Ascending aorta (tissue), 2 donors: ENCODE measurements at regions not wholly inside any gene's neighbourhood (a gene's known extent, or its start where the extent isn't known, plus 50 kb on each side); places are given as distances from the start of the nearest gene placed in this dataset.

Experiments
- DNase-seq, 2 donors: peaks; one replicate each; pipeline ENCODE4 v3.0.0-alpha.2; 2019; ENCODE audit warnings: low spot score in 2 of 2
- H3K27ac ChIP-seq, 2 donors: fragments of 200-600 bp; sonication (generic); one replicate each; pipeline ENCODE4 v1.5.1; 2016 to 2017; ENCODE audit warnings: mild to moderate bottlenecking in 1 of 2
- H3K27me3 ChIP-seq: fragments of 200-600 bp; sonication (generic); one replicate; pipeline ENCODE4 v1.5.1; 2017
- H3K36me3 ChIP-seq, 2 donors: fragments of 200-600 bp; sonication (generic); one replicate each; pipeline ENCODE4 v1.5.1; 2016
- H3K4me1 ChIP-seq, 2 donors: fragments of 200-600 bp; sonication (generic); one replicate each; pipeline ENCODE4 v1.5.1; 2016 to 2017; ENCODE audit warnings: mild to moderate bottlenecking in 1 of 2
- H3K4me3 ChIP-seq, 2 donors: fragments of 200-600 bp; sonication (generic); one replicate each; pipeline ENCODE4 v1.5.1; 2016 to 2017; ENCODE audit warnings: mild to moderate bottlenecking in 1 of 2
- H3K9me3 ChIP-seq, 2 donors: fragments of 200-600 bp; sonication (generic); one replicate each; pipeline ENCODE4 v1.5.1; 2016
- CTCF ChIP-seq, 3 experiments: fragments of 200-600 bp in 2 of 3; fragments of 450-650 bp in 1 of 3; sonication (generic) in 2 of 3; IDR thresholded peaks; one replicate each; pipeline ENCODE4 v1.5.1; 2016 to 2019; ENCODE audit warnings: antibody characterized with exemption in 3 of 3, mild to moderate bottlenecking in 1 of 3, moderate library complexity in 1 of 3
- intact Hi-C: fragments of 100-400 bp; cut with DNase I; formaldehyde crosslinking; loops from one replicate; pipeline ENCODE4 v1.15.1; 2023

GRCh38 chr5:91820874-91821273 lies 437.8 kb upstream of the ARRDC3 start:
- Histone ChIP-seq H3K27ac (no peak overlapping the region), H3K36me3 (no peaks in the 10 kb centered on the region), H3K9me3 (no peaks in the 10 kb centered on the region), H3K4me1 (no peaks in the 10 kb centered on the region), H3K4me3 (no peak overlapping the region), H3K27me3 (no peaks in the 10 kb centered on the region)
- intact Hi-C loops, result no loop called here
- no peak for DNase-seq
- no peak for TF ChIP-seq CTCF (IDR thresholded peaks at IDR 0.05)

- no peak for DNase-seq
- H3K27ac ChIP-seq, result no peak overlapping the region
- H3K4me3 ChIP-seq, result no peak overlapping the region
- no peak for TF ChIP-seq CTCF (IDR thresholded peaks at IDR 0.05)
- H3K9me3 ChIP-seq, result no peaks in the 10 kb centered on the region
- intact Hi-C loops, result no loop called here
- no peaks in the 10 kb centered on the region for H3K27me3 ChIP-seq
- no peaks in the 10 kb centered on the region for H3K4me1 ChIP-seq
- H3K36me3 ChIP-seq, result no peaks in the 10 kb centered on the region
Measured at GRCh38 chr5:91816681-91817080, 433.6 kb upstream of the ARRDC3 start.

GRCh38 chr5:91797576-91797975 lies 414.5 kb upstream of the ARRDC3 start:
- H3K9me3 ChIP-seq, result no peaks in the 10 kb centered on the region
- intact Hi-C loops, result no loop called here
- DNase-seq, result no peak
- no peak overlapping the region for H3K4me3 ChIP-seq
- H3K4me1 ChIP-seq, result no peaks in the 10 kb centered on the region
- H3K27ac ChIP-seq, result no peak overlapping the region
- no peaks in the 10 kb centered on the region for H3K27me3 ChIP-seq
- H3K36me3 ChIP-seq, result no peaks in the 10 kb centered on the region
- no peak for TF ChIP-seq CTCF (IDR thresholded peaks at IDR 0.05)

DNA sequence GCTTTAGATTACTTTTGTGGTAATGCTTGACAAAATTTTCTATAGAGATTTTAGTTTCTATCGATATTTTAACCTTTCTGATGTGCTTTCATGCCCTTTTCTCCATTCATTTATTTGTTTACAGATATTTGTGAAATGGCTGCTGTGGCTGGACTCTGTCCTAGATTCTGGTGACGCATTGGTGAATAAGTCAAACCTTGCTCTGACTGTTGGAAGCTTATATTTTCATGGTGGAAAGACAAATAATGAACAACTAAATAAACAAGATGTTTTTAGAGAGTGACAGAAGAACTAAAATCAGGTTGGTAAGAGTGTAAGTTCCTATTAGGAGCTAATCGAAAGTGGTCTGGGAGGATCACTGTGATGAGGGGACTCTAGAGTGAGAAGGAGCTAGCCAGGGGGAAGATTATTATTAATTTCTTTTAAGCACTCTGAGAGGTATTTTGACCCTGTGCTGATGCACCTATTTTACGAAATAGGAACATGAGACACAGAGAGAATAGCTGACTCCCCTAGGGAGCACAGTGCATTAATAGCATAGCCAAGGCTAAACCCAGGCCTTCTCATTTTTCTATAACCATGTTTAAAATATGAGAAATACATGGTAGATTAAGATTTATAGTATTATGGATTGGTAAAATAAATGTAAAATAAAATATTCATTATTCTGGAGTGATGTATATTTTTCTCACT lies 411.9 kb upstream of the ARRDC3 start:
- TF ChIP-seq CTCF (IDR thresholded peaks at IDR 0.05), result no peak
- H3K4me3 ChIP-seq, result no peak overlapping the region
- H3K4me1 ChIP-seq, result no peaks in the 10 kb centered on the region
- no peak for DNase-seq
- H3K36me3 ChIP-seq, result no peaks in the 10 kb centered on the region
- H3K27me3 ChIP-seq, result no peaks in the 10 kb centered on the region
- H3K9me3 ChIP-seq, result no peaks in the 10 kb centered on the region
- H3K27ac ChIP-seq, result no peak overlapping the region
- intact Hi-C loops, result no loop called here

GRCh38 chr5:91794455-91794854 lies 411.3 kb upstream of the ARRDC3 start:
- Histone ChIP-seq H3K4me1 (no peaks in the 10 kb centered on the region), H3K4me3 (no peak overlapping the region), H3K9me3 (no peaks in the 10 kb centered on the region), H3K27me3 (no peaks in the 10 kb centered on the region), H3K36me3 (no peaks in the 10 kb centered on the region), H3K27ac (no peak overlapping the region)
- no peak for DNase-seq
- no peak for TF ChIP-seq CTCF (IDR thresholded peaks at IDR 0.05)
- intact Hi-C loops, result no loop called here

DNA sequence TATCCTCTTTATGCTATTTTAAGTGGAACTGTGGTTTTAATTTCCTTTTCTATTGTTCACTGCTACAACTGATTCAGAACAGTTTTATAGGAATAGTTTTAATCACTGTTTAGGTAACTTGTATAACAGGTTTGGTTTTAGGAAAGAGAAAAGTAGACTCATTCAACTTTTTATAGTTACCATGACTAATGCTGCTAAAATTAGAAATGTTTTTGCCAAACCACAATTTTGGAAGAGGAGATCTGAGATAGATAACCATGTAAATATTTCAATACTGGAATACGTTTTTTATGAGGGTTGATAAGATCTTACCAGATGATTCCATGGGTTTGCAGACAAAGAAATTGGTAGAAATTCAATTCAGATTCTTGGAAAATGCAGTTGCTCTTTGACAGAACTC lies 404.6 kb upstream of the ARRDC3 start:
- peaks cover 0 to 2% of the 10 kb centered on the region in 2 donors for H3K9me3 ChIP-seq
- H3K27ac ChIP-seq, result no peak overlapping the region
- no peak for TF ChIP-seq CTCF (IDR thresholded peaks at IDR 0.05)
- H3K4me3 ChIP-seq, result no peak overlapping the region
- intact Hi-C loops, result no loop called here
- no peak for DNase-seq
- H3K36me3 ChIP-seq, result no peaks in the 10 kb centered on the region
- no peaks in the 10 kb centered on the region for H3K27me3 ChIP-seq
- no peaks in the 10 kb centered on the region for H3K4me1 ChIP-seq
